HEK293 (cell line): ENCODE measurements at regions not wholly inside any gene's neighbourhood (a gene's known extent, or its start where the extent isn't known, plus 50 kb on each side); places are given as distances from the start of the nearest gene placed in this dataset.

Experiments used
- ZEB2 ChIP-seq: fragments of 450-650 bp; formaldehyde crosslinking; IDR thresholded peaks from 2 replicates; pipeline ENCODE4 v1.5.1; 2016; ENCODE audit warnings: missing biosample characterization, missing genetic modification characterization
- TF ChIP-seq, protein P1 (sequence below): fragments of 450-650 bp; formaldehyde crosslinking; IDR thresholded peaks from 2 replicates; pipeline ENCODE4 v1.5.1; 2016; ENCODE audit warnings: missing biosample characterization, missing genetic modification characterization

DNA sequence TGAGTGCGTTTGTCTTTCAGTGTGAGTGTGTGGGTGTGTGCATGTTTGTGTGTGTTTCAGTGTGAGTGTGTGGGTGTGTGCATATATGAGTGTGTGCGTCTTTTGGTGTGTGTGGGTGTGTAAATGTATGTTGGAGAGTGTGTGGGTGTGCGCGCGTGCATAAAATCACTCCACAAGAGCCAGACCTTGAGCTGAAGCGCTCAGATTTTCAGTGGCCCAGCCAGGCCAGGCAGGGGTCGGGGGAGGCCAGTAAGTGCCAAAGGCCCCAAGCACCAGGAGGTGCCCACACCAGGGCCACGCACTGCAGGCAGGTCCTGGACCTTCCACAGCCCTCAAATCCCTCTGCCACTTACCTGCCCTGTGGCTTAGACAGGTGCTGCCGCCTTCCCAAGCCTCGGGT, 184.0 kb downstream of the SOX9 start:
- TF ChIP-seq, protein P1, sequence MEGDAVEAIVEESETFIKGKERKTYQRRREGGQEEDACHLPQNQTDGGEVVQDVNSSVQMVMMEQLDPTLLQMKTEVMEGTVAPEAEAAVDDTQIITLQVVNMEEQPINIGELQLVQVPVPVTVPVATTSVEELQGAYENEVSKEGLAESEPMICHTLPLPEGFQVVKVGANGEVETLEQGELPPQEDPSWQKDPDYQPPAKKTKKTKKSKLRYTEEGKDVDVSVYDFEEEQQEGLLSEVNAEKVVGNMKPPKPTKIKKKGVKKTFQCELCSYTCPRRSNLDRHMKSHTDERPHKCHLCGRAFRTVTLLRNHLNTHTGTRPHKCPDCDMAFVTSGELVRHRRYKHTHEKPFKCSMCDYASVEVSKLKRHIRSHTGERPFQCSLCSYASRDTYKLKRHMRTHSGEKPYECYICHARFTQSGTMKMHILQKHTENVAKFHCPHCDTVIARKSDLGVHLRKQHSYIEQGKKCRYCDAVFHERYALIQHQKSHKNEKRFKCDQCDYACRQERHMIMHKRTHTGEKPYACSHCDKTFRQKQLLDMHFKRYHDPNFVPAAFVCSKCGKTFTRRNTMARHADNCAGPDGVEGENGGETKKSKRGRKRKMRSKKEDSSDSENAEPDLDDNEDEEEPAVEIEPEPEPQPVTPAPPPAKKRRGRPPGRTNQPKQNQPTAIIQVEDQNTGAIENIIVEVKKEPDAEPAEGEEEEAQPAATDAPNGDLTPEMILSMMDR (tag by site-specific recombination) = no peak
- no peak for TF ChIP-seq ZEB2
